ENCODE measurements at regions not wholly inside any gene's neighbourhood (a gene's known extent, or its start where the extent isn't known, plus 50 kb on each side); places are given as distances from the start of the nearest gene placed in this dataset.

DNA sequence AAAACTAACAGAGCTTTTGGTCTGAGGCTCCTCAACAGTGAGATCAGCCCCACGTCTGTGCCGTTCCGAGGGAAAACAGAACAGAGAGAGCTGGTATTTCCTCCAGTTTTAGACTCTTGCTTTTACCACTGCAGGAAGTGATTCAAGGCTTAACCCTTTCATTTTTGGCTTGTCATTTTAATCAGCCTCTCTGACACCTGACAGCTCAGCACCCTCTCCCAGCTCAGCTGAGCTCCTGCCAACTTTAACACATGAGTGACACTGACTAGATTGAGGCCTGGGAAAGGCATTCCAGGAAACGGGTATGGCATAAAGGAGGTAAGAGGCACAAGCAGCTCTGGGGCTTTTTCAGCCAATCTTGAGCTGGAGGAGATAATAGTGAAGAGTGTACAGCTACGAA is 239.4 kb upstream of the SKOR2 start:
- TF ChIP-seq ZNF8 (CRISPR knock-in tag; IDR thresholded peaks at IDR 0.05) (no peak), OSR1 (CRISPR knock-in tag; IDR thresholded peaks at IDR 0.05) (no peak), ZFP30 (CRISPR knock-in tag; IDR thresholded peaks at IDR 0.05) (no peak), RARB (CRISPR knock-in tag; IDR thresholded peaks at IDR 0.05) (no peak), ZNF565 (CRISPR knock-in tag; conservative IDR thresholded peaks at IDR 0.05; ENCODE audit: low read depth) (no peak), ZFP3 (CRISPR knock-in tag; IDR thresholded peaks at IDR 0.05) (no peak), TOX (CRISPR knock-in tag; IDR thresholded peaks at IDR 0.05; ENCODE audit: borderline replicate concordance) (no peak), ESRRG (CRISPR knock-in tag; IDR thresholded peaks at IDR 0.05) (no peak), TCF4 (CRISPR knock-in tag; IDR thresholded peaks at IDR 0.05; ENCODE audit: borderline replicate concordance) (no peak), PPARA (CRISPR knock-in tag; IDR thresholded peaks at IDR 0.05; ENCODE audit: borderline replicate concordance) (no peak)
- TF ChIP-seq, protein P1, sequence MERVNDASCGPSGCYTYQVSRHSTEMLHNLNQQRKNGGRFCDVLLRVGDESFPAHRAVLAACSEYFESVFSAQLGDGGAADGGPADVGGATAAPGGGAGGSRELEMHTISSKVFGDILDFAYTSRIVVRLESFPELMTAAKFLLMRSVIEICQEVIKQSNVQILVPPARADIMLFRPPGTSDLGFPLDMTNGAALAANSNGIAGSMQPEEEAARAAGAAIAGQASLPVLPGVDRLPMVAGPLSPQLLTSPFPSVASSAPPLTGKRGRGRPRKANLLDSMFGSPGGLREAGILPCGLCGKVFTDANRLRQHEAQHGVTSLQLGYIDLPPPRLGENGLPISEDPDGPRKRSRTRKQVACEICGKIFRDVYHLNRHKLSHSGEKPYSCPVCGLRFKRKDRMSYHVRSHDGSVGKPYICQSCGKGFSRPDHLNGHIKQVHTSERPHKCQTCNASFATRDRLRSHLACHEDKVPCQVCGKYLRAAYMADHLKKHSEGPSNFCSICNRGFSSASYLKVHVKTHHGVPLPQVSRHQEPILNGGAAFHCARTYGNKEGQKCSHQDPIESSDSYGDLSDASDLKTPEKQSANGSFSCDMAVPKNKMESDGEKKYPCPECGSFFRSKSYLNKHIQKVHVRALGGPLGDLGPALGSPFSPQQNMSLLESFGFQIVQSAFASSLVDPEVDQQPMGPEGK (CRISPR knock-in tag; IDR thresholded peaks at IDR 0.05; ENCODE audit: borderline replicate concordance) = no peak
